ENCODE measurements at regions not wholly inside any gene's neighbourhood (a gene's known extent, or its start where the extent isn't known, plus 50 kb on each side); places are given as distances from the start of the nearest gene placed in this dataset.

GRCh38 chr20:40019510-40019909 lies 669.5 kb downstream of the MAFB start:
- TF ChIP-seq CTCF (conservative IDR thresholded peaks at IDR 0.05) (no peak), EZH2 (IDR thresholded peaks at IDR 0.05; ENCODE audit: low read depth) (no peak)
